ENCODE measurements at regions not wholly inside any gene's neighbourhood (a gene's known extent, or its start where the extent isn't known, plus 50 kb on each side); places are given as distances from the start of the nearest gene placed in this dataset.

- TF ChIP-seq GATA2 (IDR thresholded peaks at IDR 0.05; ENCODE audit: low read depth, low read length), result no peak
- no peak for TF ChIP-seq GATA3 (IDR thresholded peaks at IDR 0.05; ENCODE audit: low read depth, low read length)
Observed at GRCh38 chr18:1393929-1394328, 489.3 kb downstream of the ADCYAP1 start.
